ENCODE measurements at regions not wholly inside any gene's neighbourhood (a gene's known extent, or its start where the extent isn't known, plus 50 kb on each side); places are given as distances from the start of the nearest gene placed in this dataset.

GRCh38 chr3:72698154-72698917, 149.9 kb downstream of the SHQ1 start:
- DNase-seq = no peak

DNA sequence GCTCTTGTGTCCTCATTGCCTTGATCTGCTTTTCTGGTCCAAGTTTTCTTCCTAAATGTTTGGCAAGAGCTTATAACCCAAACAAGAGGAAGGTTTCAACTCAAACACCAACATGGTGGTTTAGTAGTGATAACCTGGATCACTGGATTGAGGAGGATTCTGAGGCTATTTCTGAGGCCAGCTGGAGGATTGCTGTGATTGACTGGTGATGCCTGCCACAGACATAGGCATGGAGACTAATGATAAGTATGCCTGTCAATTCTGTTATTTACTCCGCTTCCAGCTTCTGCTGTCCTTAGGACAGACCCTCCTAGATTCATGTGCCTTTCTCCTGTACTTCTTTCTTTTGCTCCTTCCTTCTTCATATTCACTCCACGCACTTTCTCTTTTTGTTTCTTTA, 150.5 kb downstream of the SHQ1 start:
- DNase-seq = no peak

DNA sequence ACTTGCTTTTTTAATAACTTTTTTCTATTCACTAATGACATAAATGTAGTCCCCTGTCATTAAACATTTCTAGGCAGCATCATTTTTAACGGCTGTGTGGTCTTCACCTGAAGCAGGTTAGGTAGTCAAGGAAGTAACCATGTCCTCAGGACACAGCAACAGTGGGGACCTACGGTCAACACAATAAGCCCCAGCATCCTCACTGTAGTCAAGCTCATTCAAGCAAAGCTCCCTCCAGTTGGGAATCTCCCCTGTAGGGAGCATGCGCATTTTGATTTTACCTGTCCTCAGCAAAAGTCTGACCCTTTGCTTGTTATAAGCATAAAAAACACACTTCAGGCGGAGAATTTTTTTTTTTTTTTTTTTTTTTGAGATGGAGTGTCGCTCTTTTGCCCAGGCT, 151.4 kb downstream of the SHQ1 start:
- DNase-seq = no peak

- DNase-seq = no peak
These were observed 153.8 kb downstream of the SHQ1 start for GRCh38 chr3:72694398-72694797.

DNA sequence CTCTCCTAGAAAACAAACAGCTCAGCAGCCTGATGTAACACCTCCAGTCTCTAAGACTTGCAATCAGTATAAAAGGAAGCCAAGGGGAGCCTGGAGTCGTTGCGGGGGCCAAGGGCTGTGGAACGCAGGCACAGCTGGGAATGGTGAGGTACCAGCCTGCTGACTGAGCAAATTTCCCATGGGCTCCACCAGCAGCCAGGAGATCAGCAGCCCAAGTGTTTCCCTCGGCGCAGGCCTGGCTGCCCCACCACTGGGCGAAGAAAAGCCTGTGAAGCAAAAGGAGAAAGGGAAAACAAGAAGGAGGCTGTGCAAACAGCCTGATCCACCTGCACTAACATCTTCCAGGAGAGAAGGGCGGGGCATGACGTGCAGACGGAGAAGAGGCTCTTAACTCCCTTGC, 155.3 kb downstream of the SHQ1 start:
- DNase-seq = no peak

DNA sequence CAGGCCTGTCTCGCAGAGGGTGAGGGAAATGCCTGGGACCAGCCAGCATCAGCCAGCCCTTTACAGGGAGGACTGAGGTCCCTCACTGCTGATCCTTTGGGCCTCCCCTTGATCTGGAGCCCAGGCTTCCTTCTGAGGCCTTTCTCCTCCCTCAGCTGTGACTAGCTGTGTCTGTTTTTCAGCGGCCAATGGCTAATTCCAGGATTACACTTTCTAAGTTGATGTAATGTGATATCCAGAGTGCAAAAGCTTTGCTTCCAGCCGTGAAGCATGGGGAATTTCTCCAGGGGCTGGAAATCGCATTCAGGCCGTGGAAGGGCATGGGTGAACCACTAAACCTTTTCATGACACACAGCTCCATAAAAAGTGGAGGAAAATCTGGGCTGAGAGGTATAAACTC, 157.6 kb downstream of the SHQ1 start:
- no peak for DNase-seq

DNA sequence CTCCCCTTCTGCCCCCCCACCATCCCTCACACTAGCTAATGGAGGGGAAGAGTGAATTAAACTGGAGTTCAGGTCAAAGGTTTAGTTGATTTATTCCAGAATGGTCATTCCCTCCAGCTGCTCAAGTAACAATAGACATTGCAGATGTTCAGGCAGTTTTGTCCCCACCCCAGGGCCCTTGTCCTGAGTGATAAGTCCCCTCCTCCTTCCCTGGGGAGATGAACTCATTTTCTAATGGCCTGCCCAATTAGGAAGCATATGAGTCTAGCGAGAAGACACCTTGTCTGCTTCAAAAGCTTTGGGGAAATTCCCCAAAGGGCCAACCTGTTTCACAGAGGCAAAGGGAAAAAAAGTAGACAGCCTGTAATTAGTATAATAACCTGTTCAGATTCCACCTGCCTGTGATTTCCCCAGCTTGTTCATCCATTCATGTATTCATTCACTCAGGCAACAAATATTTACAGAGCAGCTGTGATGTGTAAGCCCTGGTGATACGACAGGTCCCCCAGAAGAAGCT, 165.3 kb downstream of the SHQ1 start:
- DNase-seq = no peak

- DNase-seq = no peak
These were observed 166.6 kb downstream of the SHQ1 start for GRCh38 chr3:72681598-72681997.

DNA sequence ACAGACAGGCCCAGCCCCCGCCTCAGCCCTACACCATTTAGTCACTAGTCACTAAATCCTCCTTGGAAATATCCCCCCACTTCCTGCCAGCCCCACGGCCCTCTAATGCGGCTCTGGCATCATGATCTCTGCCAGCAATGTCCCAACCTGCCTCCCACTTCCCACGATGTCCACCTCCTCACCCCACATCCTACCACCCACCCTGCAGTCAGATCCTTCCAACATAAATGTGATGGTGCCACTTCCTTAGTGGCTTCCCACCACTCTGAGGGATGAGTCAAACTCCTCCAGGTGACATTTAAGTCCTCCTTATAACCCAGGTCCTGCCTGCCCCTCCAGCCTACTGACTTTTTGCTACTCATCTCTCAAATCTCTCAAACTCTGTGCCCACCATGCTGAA, 167.5 kb downstream of the SHQ1 start:
- peak in 1 of 4 experiments; percentile 10 for DNase-seq

- no peak for DNase-seq
These were observed 168.6 kb downstream of the SHQ1 start for GRCh38 chr3:72679540-72680198.

- DNase-seq = peak in 2 of 4 experiments; percentile 9 to 16
These were observed 169.4 kb downstream of the SHQ1 start for GRCh38 chr3:72678867-72679266.

DNA sequence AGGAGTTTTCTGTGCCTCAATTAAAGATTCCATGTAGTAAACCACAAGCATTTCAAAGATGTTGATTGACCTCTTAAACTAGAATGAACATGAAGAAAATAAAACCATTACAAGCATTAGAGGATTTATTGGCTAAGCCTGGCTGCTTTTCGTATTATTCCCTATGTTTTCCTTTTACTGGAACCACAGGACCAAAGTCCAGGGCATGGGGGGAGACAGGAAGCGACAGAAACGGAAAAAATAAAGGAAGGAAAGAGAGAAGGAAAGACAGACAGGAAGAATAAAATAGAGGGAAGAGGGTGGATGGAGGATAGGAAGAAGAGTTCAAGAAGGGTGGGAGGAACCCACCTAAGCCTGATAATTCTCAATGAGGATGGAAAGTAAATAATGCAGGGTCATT, 169.9 kb downstream of the SHQ1 start:
- no peak for DNase-seq

- peak; percentile 25 to 52 (median 34) for DNase-seq
These were observed 173.0 kb downstream of the SHQ1 start for GRCh38 chr3:72675243-72675642.

DNA sequence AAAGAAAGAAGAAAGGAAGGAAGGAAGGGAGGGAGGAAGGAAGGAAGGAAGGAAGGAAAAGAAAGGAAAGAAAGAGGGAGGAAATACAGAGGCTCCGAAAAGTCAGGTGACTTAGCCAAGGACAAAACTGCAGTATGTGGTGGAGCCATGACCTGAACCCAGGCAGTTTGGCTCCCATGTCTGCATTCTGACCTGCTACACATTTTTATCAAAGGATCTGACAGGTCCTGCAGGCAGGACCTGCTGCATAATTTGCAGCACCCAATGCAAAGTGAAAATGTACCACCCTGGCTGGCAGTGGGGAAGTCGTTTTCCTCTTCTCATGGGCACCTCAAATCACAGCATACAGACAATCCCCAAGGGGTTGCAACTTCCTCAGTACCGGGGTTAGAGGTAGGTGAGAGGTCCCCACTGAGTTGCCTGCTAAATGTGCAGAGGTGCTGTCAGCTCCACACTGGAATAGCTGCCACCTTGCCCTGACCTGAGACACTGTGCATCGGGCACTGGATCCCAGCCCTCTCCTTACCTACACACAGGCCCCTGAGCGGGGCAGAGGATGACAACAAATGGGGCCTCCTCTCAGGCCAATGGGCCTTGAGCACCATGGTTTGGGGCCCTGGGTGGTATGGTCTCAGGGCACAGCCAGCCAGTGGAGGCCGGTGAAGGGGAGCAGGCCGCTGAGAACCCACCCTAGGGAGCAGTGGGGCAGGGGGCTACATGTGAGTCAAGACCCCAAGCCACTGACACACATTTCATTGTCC, 175.1 kb downstream of the SHQ1 start:
- DNase-seq = no peak

- no peak for DNase-seq
These were observed 179.0 kb downstream of the SHQ1 start for GRCh38 chr3:72669224-72669623.

DNA sequence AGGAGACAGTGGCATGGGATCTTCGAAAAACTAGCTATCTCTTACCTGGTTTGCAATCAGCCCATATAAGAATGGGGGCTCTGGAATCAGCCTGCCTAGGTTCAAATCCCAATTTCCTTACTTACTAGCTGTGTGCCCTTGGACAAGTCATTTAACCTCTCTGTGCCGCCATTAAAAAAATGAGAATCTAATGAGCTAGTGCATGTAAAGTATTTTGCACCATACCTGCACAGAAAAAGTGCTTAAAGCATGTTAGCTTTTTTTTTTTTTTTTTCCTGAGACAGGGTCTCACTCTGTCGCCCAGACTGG, 181.8 kb downstream of the SHQ1 start:
- no peak for DNase-seq

GRCh38 chr3:72665701-72666446, 182.4 kb downstream of the SHQ1 start:
- DNase-seq = peak; percentile 40 to 64 (median 55)

DNA sequence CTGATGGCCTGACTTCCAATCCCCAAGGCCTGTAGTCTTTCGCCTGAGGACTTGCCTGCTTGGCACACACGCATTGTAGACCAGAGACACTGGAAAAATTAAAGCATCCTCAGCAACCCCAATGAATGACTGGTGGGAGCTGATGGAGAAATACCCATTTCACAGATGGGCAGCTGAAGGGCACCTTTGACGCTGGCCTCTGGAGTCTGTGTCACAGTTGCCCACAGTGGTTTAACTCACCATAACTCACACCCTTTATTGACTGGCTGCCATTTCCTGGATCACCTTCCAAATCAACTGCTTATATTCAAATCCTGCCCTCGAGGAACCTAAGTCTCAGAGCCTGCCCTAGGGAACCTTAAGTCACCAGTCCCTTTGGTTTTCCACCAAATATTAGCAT, 183.1 kb downstream of the SHQ1 start:
- DNase-seq = no peak

GRCh38 chr3:72664184-72664975, 183.9 kb downstream of the SHQ1 start:
- no peak for DNase-seq

GRCh38 chr3:72663429-72663828, 184.8 kb downstream of the SHQ1 start:
- no peak for DNase-seq

DNA sequence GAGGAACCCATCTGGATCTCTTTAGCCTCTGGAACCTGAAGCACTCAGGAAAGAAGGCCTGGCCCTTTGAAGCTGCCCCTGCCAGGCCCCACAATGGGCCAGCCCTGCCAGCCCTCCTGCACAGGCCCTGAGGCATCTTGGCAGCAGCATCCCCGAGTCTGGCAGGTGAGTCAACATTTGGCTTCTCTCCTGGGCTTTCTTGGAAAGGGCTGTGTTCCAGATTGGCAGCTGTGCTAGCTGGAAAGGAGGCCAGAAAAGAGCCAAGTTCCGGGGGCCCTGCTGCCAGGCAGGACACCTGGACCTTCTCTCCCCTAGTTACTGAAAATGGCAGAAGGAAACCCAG, 187.2 kb downstream of the SHQ1 start:
- DNase-seq = no peak
